Endodermal cell (in vitro differentiated cells): ENCODE measurements at regions not wholly inside any gene's neighbourhood (a gene's known extent, or its start where the extent isn't known, plus 50 kb on each side); places are given as distances from the start of the nearest gene placed in this dataset.

Experiments
- DNase-seq: peaks from one replicate; pipeline ENCODE4 v3.0.0-alpha.2; 2017
- H3K27ac ChIP-seq: 2 replicates; pipeline ENCODE4 v1.5.1; 2013; ENCODE audit warnings: mild to moderate bottlenecking, low read depth, low read length, moderate library complexity
- H3K27me3 ChIP-seq: 2 replicates; pipeline ENCODE4 v1.6.1; 2013; ENCODE audit warnings: mild to moderate bottlenecking, low read length, moderate library complexity; ENCODE audit not compliant: insufficient read depth, control insufficient read depth, poor library complexity, severe bottlenecking
- H3K36me3 ChIP-seq: 2 replicates; pipeline ENCODE4 v1.7.0; 2013; ENCODE audit warnings: mild to moderate bottlenecking, low read length, moderate library complexity; ENCODE audit not compliant: control insufficient read depth, insufficient read depth
- H3K4me1 ChIP-seq: one replicate; pipeline ENCODE4 v1.7.0; 2013; ENCODE audit warnings: low read length; ENCODE audit not compliant: control insufficient read depth, insufficient read depth
- H3K4me3 ChIP-seq: 2 replicates; pipeline ENCODE4 v1.5.1; 2013; ENCODE audit warnings: mild to moderate bottlenecking, low read length, moderate library complexity
- H3K9ac ChIP-seq: 2 replicates; pipeline ENCODE4 v1.6.1; 2013; ENCODE audit warnings: mild to moderate bottlenecking, low read length, moderate library complexity; ENCODE audit not compliant: poor library complexity, severe bottlenecking; ENCODE audit errors: extremely low read depth
- H3K9me3 ChIP-seq: 2 replicates; pipeline ENCODE4 v1.6.1; 2013; ENCODE audit warnings: mild to moderate bottlenecking, low read length, moderate library complexity; ENCODE audit not compliant: control insufficient read depth
- H3K27ac Mint-ChIP-seq: 2 replicates; pipeline ENCODE4 v1.8.0; 2020; ENCODE audit warnings: mixed read lengths
- H3K27me3 Mint-ChIP-seq: 2 replicates; pipeline ENCODE4 v1.8.0; 2021; ENCODE audit warnings: mild to moderate bottlenecking, mixed read lengths; ENCODE audit not compliant: insufficient read depth
- H3K36me3 Mint-ChIP-seq: 2 replicates; pipeline ENCODE4 v1.8.0; 2020; ENCODE audit warnings: low read depth, mixed read lengths
- H3K4me1 Mint-ChIP-seq: 2 replicates; pipeline ENCODE4 v1.8.0; 2020; ENCODE audit warnings: mixed read lengths
- H3K4me3 Mint-ChIP-seq: 2 replicates; pipeline ENCODE4 v1.8.0; 2020; ENCODE audit warnings: mild to moderate bottlenecking, moderate library complexity, mixed read lengths
- H3K9me3 Mint-ChIP-seq: 2 replicates; pipeline ENCODE4 v1.8.0; 2020; ENCODE audit warnings: mild to moderate bottlenecking, mixed read lengths
- WGBS, 2 experiments: methylation state at CpG; one replicate each; pipeline versions ENCODE4 v1.1.5 to v1.1.7; 2013; ENCODE audit warnings: missing lambda C conversion rate in 2 of 2, mixed read lengths in 1 of 2; ENCODE audit not compliant: insufficient coverage in 1 of 2, insufficient read length in 1 of 2; 5-methylcytosine and 5-hydroxymethylcytosine counted together
- TF ChIP-seq, protein P1 (sequence below): fragments of 200-600 bp; sonication (generic); conservative IDR thresholded peaks from 2 replicates; pipeline ENCODE4 v1.5.0; 2021; ENCODE audit warnings: antibody characterized with exemption, mild to moderate bottlenecking

DNA sequence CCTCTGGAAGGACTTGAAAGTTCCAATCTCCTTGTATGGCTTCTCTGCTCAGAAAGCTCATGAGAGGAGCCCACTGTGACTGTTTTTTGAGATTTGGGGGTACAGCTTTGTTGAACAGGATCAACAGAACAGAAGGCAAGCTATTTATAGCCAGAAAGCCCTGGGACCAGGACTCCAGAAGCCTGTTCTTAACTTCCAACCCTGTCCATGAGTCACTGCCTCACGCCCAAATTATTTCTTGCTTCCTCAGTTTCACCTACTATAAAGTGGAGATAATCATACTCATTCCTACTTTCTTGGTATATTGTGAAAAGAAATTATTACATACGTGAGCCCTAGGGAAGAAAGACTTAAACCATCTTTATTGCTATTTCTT lies 100.9 kb upstream of the MARCKS start:
- no peaks in the 10 kb centered on the region for H3K36me3 ChIP-seq
- no peaks in the 10 kb centered on the region for H3K36me3 Mint-ChIP-seq
- no peaks in the 10 kb centered on the region for H3K9me3 Mint-ChIP-seq
- no peaks in the 10 kb centered on the region for H3K27me3 ChIP-seq
- no peak overlapping the region for H3K9ac ChIP-seq
- H3K4me3 Mint-ChIP-seq = no peak overlapping the region
- no peak overlapping the region for H3K4me3 ChIP-seq
- WGBS, 2 experiments = 68% methylated on average over 2 of the region's 2 CpGs; no CpG with 5 or more reads in 1 of the 2 experiments
- no peaks in the 10 kb centered on the region for H3K4me1 Mint-ChIP-seq
- H3K9me3 ChIP-seq = no peaks in the 10 kb centered on the region
- no peak overlapping the region for H3K27ac Mint-ChIP-seq
- no peaks in the 10 kb centered on the region for H3K4me1 ChIP-seq
- peaks cover 7% of the 10 kb centered on the region for H3K27me3 Mint-ChIP-seq
- TF ChIP-seq, protein P1, sequence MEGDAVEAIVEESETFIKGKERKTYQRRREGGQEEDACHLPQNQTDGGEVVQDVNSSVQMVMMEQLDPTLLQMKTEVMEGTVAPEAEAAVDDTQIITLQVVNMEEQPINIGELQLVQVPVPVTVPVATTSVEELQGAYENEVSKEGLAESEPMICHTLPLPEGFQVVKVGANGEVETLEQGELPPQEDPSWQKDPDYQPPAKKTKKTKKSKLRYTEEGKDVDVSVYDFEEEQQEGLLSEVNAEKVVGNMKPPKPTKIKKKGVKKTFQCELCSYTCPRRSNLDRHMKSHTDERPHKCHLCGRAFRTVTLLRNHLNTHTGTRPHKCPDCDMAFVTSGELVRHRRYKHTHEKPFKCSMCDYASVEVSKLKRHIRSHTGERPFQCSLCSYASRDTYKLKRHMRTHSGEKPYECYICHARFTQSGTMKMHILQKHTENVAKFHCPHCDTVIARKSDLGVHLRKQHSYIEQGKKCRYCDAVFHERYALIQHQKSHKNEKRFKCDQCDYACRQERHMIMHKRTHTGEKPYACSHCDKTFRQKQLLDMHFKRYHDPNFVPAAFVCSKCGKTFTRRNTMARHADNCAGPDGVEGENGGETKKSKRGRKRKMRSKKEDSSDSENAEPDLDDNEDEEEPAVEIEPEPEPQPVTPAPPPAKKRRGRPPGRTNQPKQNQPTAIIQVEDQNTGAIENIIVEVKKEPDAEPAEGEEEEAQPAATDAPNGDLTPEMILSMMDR = no peak
- H3K27ac ChIP-seq = no peak overlapping the region
- DNase-seq = no peak

DNA sequence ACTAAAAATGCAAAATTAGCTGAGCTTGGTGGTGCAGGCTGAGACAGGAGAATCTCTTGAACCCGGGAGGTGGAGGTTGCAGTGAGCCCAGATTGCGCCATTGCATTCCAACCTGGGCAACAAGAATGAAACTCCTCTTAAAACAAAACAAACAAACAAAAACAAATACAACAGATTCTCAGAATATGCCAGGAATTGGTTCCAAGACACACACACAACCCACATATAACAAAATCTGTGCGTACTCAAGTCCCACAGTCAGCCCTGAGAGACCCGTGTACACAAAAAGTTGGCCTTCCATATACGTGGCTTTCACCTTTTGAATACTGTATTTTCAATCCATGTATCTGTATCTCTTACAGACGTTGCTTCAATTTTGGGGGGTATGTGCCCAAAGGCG lies 98.9 kb upstream of the MARCKS start:
- Mint-ChIP-seq H3K4me1 (peaks cover 10% of the 10 kb centered on the region), H3K4me3 (no peak overlapping the region), H3K27me3 (peaks cover 5% of the 10 kb centered on the region), H3K36me3 (no peaks in the 10 kb centered on the region), H3K27ac (no peak overlapping the region), H3K9me3 (no peaks in the 10 kb centered on the region)
- Histone ChIP-seq H3K9ac (no peak overlapping the region), H3K9me3 (no peaks in the 10 kb centered on the region), H3K27me3 (no peaks in the 10 kb centered on the region), H3K36me3 (no peaks in the 10 kb centered on the region), H3K27ac (no peak overlapping the region), H3K4me1 (peaks cover 3% of the 10 kb centered on the region), H3K4me3 (no peak overlapping the region)
- WGBS, 2 experiments = 79 to 87% methylated on average over 4 to 6 of the region's 7 CpGs
- DNase-seq = no peak
- TF ChIP-seq, protein P1 = no peak

DNA sequence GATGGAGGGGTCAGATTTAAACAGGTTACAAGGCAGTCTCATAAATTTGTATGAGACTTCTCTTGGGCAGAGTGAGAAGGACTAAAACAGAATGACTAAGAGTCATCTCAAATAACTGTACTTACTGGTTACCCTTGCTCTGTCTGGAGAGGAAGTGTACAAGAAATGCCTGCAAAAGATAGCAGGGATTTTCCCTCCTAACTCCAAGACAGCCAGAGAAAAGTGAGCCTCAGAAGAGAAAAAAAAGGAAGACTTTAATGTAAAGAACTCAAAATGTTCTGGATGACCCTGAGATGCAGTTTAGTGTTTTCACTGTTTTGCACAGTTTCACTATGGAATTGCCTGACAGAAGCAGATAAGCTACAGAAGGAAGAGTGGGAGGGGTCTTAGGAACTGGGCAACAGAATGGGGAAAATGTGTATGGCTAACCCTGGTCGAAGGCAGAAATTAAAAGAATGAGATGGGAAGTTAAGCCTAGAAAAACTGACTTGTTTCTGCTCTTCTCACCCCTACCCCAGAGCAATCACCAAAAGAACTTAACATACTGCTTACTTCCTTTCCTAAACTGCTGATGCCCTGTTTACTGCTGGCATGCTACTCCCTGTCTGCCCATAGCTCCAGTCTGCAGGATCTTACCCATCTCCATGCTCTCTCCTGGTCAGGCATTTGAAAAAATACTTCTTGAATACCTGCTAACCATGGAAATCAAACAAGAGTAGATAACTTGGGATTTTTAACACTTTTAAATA lies 98.1 kb upstream of the MARCKS start:
- TF ChIP-seq, protein P1 = no peak
- H3K36me3 Mint-ChIP-seq = no peaks in the 10 kb centered on the region
- H3K27ac ChIP-seq = no peak overlapping the region
- H3K36me3 ChIP-seq = no peaks in the 10 kb centered on the region
- no peaks in the 10 kb centered on the region for H3K27me3 ChIP-seq
- H3K27ac Mint-ChIP-seq = no peak overlapping the region
- no peak overlapping the region for H3K4me3 Mint-ChIP-seq
- no peak overlapping the region for H3K4me3 ChIP-seq
- no peaks in the 10 kb centered on the region for H3K9me3 Mint-ChIP-seq
- peaks cover 17% of the 10 kb centered on the region for H3K4me1 Mint-ChIP-seq
- DNase-seq = no peak
- peaks cover 7% of the 10 kb centered on the region for H3K4me1 ChIP-seq
- H3K27me3 Mint-ChIP-seq = peaks cover 6% of the 10 kb centered on the region
- H3K9ac ChIP-seq = no peak overlapping the region
- WGBS, 2 experiments = 93% methylated on average over 1 of the region's 1 CpG; no CpG with 5 or more reads in 1 of the 2 experiments
- no peaks in the 10 kb centered on the region for H3K9me3 ChIP-seq
